ENCODE measurements at regions not wholly inside any gene's neighbourhood (a gene's known extent, or its start where the extent isn't known, plus 50 kb on each side); places are given as distances from the start of the nearest gene placed in this dataset.

GRCh38 chr6:81666481-81666880, 86.0 kb downstream of the TENT5A start:
- TF ChIP-seq, protein P1, sequence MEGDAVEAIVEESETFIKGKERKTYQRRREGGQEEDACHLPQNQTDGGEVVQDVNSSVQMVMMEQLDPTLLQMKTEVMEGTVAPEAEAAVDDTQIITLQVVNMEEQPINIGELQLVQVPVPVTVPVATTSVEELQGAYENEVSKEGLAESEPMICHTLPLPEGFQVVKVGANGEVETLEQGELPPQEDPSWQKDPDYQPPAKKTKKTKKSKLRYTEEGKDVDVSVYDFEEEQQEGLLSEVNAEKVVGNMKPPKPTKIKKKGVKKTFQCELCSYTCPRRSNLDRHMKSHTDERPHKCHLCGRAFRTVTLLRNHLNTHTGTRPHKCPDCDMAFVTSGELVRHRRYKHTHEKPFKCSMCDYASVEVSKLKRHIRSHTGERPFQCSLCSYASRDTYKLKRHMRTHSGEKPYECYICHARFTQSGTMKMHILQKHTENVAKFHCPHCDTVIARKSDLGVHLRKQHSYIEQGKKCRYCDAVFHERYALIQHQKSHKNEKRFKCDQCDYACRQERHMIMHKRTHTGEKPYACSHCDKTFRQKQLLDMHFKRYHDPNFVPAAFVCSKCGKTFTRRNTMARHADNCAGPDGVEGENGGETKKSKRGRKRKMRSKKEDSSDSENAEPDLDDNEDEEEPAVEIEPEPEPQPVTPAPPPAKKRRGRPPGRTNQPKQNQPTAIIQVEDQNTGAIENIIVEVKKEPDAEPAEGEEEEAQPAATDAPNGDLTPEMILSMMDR (IDR thresholded peaks at IDR 0.05), result no peak
- TF ChIP-seq POLR2AphosphoS5 (IDR thresholded peaks at IDR 0.05; ENCODE audit: insufficient read depth in 1 of 2, low read depth in 1 of 2), result no peak
